Retinal pigment epithelial cell (primary cell): ENCODE measurements at regions not wholly inside any gene's neighbourhood (a gene's known extent, or its start where the extent isn't known, plus 50 kb on each side); places are given as distances from the start of the nearest gene placed in this dataset.
"Not testable (repeated sequence)": the region's sequence is repeated elsewhere in the genome, so short reads cannot be mapped to it uniquely, and the experiment has no call there.

Experiments used
- DNase-seq: peaks from one replicate; pipeline ENCODE4 v3.0.0-alpha.2; 2010; ENCODE audit warnings: low read depth
- H3K4me3 ChIP-seq: 2 replicates; pipeline ENCODE4 v1.5.1; 2011; ENCODE audit warnings: mild to moderate bottlenecking, low read length, control low read depth, moderate library complexity
- CTCF ChIP-seq: conservative IDR thresholded peaks from 2 replicates; pipeline ENCODE4 v1.5.1; 2011; ENCODE audit warnings: low read depth, low read length, control low read depth, inconsistent platforms

- H3K4me3 ChIP-seq, result no peak overlapping the region
- no peak for DNase-seq
- TF ChIP-seq CTCF, result no peak
Observed at GRCh38 chr16:66091471-66091891, 275.0 kb upstream of the CDH5 start.

DNA sequence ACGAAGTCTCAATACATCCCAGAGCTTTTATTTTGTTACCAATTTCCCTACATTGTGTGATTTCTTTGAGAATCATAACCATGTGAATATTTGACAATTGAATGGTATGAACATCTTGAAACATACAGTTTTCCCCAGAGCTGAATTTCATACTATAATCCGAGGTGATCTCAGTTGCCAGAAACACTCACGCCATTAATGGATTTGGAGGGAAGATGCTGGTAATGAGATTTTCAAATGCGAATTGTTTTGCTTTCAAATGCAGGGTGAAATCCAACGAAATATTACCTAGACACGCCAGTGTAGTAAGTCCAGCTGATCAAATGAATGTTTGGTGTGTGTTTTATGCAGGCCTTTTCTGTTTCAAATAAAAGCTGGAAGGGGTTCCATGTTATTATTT, 277.8 kb upstream of the CDH5 start:
- DNase-seq, result no peak
- no peak overlapping the region for H3K4me3 ChIP-seq
- TF ChIP-seq CTCF, result no peak

DNA sequence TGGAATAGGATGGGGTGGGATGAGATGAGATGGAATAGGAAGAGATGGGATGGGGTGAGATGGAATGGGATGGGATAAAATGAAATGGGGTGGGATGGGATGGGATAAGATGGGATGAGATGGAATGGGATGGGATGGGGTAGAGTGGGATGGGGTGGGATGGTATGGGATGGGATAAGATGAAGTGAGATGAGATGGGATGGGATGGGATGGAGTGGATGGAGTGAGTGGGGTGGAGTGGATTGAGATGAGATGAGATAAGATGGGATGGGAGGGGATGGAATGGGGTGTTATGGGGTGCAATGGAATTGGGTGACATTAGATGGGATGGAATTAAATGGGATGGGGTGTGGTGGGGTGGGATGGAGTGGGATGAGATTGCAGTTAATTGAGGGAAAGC, 279.2 kb upstream of the CDH5 start:
- H3K4me3 ChIP-seq, result no peak overlapping the region
- DNase-seq, result no peak
- TF ChIP-seq CTCF, result no peak

DNA sequence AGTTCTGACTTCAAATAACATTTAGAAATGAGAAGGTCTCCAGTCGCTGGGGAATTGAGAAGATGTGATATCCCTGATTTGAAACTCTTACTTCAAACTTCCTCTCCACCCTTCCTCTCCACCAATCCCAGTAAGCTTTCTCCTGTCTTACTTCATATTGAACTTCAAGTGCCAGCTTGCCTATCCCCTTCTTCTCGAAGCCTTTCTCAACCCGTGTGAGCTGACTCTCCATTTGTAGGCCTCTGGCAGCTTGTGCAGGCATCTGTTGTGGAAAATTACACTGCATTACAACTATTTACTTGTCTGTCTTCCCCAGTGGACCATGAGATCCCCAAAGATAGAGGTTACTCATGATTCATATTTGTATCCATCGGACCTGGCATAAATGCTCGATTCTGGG, 280.8 kb upstream of the CDH5 start:
- TF ChIP-seq CTCF, result no peak
- no peak for DNase-seq
- H3K4me3 ChIP-seq, result no peak overlapping the region

- not testable (repeated sequence) for H3K4me3 ChIP-seq, DNase-seq
Observed at GRCh38 chr16:66084731-66085130, 281.8 kb upstream of the CDH5 start.

GRCh38 chr16:66084306-66084705, 282.2 kb upstream of the CDH5 start:
- DNase-seq, result no peak
- H3K4me3 ChIP-seq, result no peak overlapping the region
- no peak for TF ChIP-seq CTCF

GRCh38 chr16:66083171-66083570, 283.3 kb upstream of the CDH5 start:
- no peak for DNase-seq
- TF ChIP-seq CTCF, result no peak
- H3K4me3 ChIP-seq, result no peak overlapping the region

- TF ChIP-seq CTCF, result no peak
- DNase-seq, result no peak
- H3K4me3 ChIP-seq, result no peak overlapping the region
Observed at GRCh38 chr16:66082424-66082823, 284.1 kb upstream of the CDH5 start.
